Progenitor cell of endocrine pancreas (in vitro differentiated cells): ENCODE measurements at regions not wholly inside any gene's neighbourhood (a gene's known extent, or its start where the extent isn't known, plus 50 kb on each side); places are given as distances from the start of the nearest gene placed in this dataset.
"Not testable (repeated sequence)": the region's sequence is repeated elsewhere in the genome, so short reads cannot be mapped to it uniquely, and the experiment has no call there.

Experiments used
- DNase-seq: peaks from one replicate; pipeline ENCODE4 v3.0.0; 2021; ENCODE audit warnings: low spot score; ENCODE audit not compliant: unreplicated experiment
- H3K27ac Mint-ChIP-seq: 2 replicates; pipeline ENCODE4 v1.8.0; 2021; ENCODE audit warnings: mild to moderate bottlenecking, moderate library complexity, mixed read lengths
- H3K27me3 Mint-ChIP-seq: 2 replicates; pipeline ENCODE4 v1.8.0; 2021; ENCODE audit warnings: mixed read lengths
- H3K36me3 Mint-ChIP-seq: 2 replicates; pipeline ENCODE4 v1.8.0; 2022; ENCODE audit warnings: mixed read lengths; ENCODE audit not compliant: insufficient read depth
- H3K4me1 Mint-ChIP-seq: 2 replicates; pipeline ENCODE4 v1.8.0; 2021; ENCODE audit warnings: low read depth, mixed read lengths
- H3K4me3 Mint-ChIP-seq: 2 replicates; pipeline ENCODE4 v1.8.0; 2021; ENCODE audit warnings: low read depth, mild to moderate bottlenecking, moderate library complexity, mixed read lengths
- H3K9me3 Mint-ChIP-seq: 2 replicates; pipeline ENCODE4 v1.8.0; 2021; ENCODE audit warnings: low read depth, mixed read lengths
- TF ChIP-seq, protein P1 (sequence below): fragments of 200-600 bp; sonication (generic); IDR thresholded peaks from one replicate; pipeline ENCODE4 v1.5.0; 2021; ENCODE audit warnings: antibody characterized with exemption, mild to moderate bottlenecking; ENCODE audit not compliant: unreplicated experiment

DNA sequence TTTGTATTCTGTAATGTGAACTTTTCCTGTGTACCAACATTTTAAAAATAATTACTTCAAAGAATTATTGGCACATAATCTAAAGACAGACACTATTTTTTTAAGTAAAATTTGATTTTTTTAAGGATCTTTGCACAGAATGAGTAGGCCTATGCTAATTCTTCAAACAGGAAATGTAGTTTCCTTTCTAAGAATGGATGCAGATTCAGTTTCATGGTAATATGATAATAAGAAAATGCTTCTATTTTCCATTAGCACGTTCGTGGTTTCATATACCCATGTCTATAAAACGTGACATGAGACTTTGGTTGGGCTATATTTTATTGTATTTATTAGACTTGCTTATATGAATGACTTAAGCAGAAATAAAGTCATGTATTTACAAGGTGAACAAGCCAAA, 191.8 kb upstream of the RBBP8 start:
- no peaks in the 10 kb centered on the region for H3K36me3 Mint-ChIP-seq
- H3K4me3 Mint-ChIP-seq, result no peak overlapping the region
- no peaks in the 10 kb centered on the region for H3K27me3 Mint-ChIP-seq
- no peak for DNase-seq
- H3K27ac Mint-ChIP-seq, result no peak overlapping the region
- H3K9me3 Mint-ChIP-seq, result peaks cover 20% of the 10 kb centered on the region
- H3K4me1 Mint-ChIP-seq, result peaks cover 6% of the 10 kb centered on the region
- TF ChIP-seq, protein P1, sequence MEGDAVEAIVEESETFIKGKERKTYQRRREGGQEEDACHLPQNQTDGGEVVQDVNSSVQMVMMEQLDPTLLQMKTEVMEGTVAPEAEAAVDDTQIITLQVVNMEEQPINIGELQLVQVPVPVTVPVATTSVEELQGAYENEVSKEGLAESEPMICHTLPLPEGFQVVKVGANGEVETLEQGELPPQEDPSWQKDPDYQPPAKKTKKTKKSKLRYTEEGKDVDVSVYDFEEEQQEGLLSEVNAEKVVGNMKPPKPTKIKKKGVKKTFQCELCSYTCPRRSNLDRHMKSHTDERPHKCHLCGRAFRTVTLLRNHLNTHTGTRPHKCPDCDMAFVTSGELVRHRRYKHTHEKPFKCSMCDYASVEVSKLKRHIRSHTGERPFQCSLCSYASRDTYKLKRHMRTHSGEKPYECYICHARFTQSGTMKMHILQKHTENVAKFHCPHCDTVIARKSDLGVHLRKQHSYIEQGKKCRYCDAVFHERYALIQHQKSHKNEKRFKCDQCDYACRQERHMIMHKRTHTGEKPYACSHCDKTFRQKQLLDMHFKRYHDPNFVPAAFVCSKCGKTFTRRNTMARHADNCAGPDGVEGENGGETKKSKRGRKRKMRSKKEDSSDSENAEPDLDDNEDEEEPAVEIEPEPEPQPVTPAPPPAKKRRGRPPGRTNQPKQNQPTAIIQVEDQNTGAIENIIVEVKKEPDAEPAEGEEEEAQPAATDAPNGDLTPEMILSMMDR, result no peak

DNA sequence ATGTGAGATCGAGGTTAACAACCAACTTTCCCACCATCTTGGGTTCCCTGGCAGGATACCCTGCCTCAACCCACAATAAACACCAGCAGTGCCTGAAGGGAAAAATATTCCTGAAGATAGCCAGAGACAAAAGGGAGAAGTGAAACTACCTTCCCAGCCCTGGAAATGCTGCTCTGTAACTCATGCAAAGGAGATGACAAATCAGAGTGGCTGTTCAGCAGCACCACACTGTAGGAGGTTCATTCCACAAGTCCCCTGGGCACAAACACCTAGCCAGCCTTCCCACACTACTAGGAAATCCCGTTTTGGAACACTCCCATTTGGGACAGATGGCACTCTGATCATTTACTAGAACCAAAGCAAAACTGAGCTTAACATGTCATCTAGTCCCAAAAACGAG, 190.7 kb upstream of the RBBP8 start:
- H3K4me3 Mint-ChIP-seq, result no peak overlapping the region
- H3K36me3 Mint-ChIP-seq, result no peaks in the 10 kb centered on the region
- TF ChIP-seq, protein P1, result no peak
- DNase-seq, result no peak
- peaks cover 22% of the 10 kb centered on the region for H3K9me3 Mint-ChIP-seq
- peaks cover 6% of the 10 kb centered on the region for H3K4me1 Mint-ChIP-seq
- H3K27me3 Mint-ChIP-seq, result no peaks in the 10 kb centered on the region
- no peak overlapping the region for H3K27ac Mint-ChIP-seq

DNA sequence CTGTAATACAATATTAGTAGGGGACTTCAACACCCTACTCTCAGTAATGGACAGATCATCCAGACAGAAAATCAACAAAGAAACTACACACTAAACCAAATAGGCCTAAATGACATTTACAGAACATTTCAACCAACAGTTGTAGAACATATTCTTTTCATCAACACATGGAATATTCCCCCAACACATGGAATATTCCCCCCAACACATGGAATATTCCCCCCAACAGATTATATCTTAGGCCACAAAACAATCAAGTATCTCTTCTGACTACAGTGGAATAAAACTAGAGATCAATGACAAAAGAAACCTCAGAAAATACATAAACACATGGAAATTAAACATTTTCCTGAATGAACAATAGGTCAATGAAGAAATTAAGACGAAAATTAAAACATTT, 187.2 kb upstream of the RBBP8 start:
- peaks cover 22% of the 10 kb centered on the region for H3K9me3 Mint-ChIP-seq
- no peak overlapping the region for H3K27ac Mint-ChIP-seq
- no peak for DNase-seq
- no peaks in the 10 kb centered on the region for H3K36me3 Mint-ChIP-seq
- H3K4me1 Mint-ChIP-seq, result no peaks in the 10 kb centered on the region
- TF ChIP-seq, protein P1, result no peak
- no peaks in the 10 kb centered on the region for H3K27me3 Mint-ChIP-seq
- H3K4me3 Mint-ChIP-seq, result no peak overlapping the region

DNA sequence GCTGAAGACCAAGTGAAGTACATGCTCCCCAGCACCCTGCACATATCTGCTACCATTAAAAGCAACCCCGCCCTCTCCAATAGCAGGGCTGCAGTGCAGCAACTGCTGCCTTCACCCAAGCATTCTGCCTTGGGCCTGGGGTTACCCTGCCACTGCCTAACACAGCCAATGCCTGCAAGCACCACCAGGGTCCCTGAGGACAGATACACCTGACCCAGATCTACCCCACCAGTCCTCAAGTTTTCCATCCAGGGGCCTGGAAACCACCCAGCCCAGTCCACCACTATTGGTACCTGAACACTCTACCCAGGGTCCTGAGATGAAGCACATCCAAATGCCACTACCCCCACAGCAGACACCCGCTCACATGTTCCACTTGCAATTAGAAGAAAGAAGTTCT, 181.1 kb upstream of the RBBP8 start:
- no peak overlapping the region for H3K27ac Mint-ChIP-seq
- H3K27me3 Mint-ChIP-seq, result peaks cover 3% of the 10 kb centered on the region
- no peak for DNase-seq
- TF ChIP-seq, protein P1, result no peak
- no peak overlapping the region for H3K4me3 Mint-ChIP-seq
- H3K4me1 Mint-ChIP-seq, result no peaks in the 10 kb centered on the region
- H3K36me3 Mint-ChIP-seq, result no peaks in the 10 kb centered on the region
- H3K9me3 Mint-ChIP-seq, result no peaks in the 10 kb centered on the region

DNA sequence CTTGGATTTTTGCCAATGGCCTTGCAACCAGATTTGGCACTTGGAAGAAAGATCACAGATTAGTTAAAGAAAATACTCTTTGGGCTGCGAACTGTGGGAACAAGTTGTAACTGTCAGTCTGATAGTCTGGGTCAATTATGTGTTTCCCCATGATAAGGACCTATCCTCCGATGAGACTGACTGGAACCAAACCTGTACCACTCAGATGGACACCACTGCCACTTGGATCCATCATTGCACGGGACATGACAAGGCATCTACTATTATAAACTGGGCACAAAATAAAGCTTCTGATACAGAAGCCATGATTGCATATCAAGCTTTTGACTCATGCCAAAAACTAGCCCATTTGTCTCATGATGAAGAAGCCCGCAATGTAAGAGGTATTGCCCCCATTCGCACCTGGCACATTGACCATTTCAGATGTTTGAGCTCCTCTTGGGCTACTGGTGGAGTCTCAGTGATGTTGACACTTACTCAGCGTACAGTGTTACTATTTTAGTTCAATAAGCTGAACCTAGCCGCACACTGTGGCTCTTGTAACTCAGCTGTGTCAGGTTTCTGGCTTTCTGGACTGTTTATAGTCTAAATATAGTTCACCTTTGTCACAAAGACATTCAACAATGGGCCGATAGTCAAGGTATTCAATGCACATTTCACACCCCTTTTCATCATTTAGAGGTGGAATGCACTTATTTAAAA, 179.8 kb upstream of the RBBP8 start:
- no peak overlapping the region for H3K4me3 Mint-ChIP-seq
- H3K4me1 Mint-ChIP-seq, result no peaks in the 10 kb centered on the region
- no peak overlapping the region for H3K27ac Mint-ChIP-seq
- no peaks in the 10 kb centered on the region for H3K36me3 Mint-ChIP-seq
- no peak for DNase-seq
- H3K27me3 Mint-ChIP-seq, result peaks cover 3% of the 10 kb centered on the region
- H3K9me3 Mint-ChIP-seq, result no peaks in the 10 kb centered on the region
- TF ChIP-seq, protein P1, result no peak

DNA sequence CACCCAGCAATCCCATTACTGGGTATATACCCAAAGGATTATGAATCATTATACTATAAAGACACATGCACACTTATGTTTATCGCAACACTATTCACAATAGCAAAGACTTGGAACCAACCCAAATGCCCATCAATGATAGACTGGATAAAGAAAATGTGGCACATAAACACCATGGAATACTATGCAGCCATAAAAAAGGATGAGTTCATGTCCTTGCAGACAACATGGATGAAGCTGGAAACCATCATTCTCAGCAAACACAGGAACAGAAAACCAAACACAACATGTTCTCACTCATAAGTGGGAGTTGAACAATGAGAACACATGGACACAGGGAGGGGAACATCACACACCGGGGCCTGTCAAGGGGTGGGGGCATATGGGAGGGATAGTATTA, 169.1 kb upstream of the RBBP8 start:
- DNase-seq, H3K4me1 Mint-ChIP-seq, H3K27me3 Mint-ChIP-seq, H3K27ac Mint-ChIP-seq, H3K4me3 Mint-ChIP-seq, H3K36me3 Mint-ChIP-seq: not testable (repeated sequence)
- H3K9me3 Mint-ChIP-seq, result peaks cover 11% of the 10 kb centered on the region
